ENCODE measurements at regions not wholly inside any gene's neighbourhood (a gene's known extent, or its start where the extent isn't known, plus 50 kb on each side); places are given as distances from the start of the nearest gene placed in this dataset.

GRCh38 chr17:77833769-77834168 lies 124.7 kb upstream of the TNRC6C start:
- Histone ChIP-seq H3K36me3 (ENCODE audit: control insufficient read depth in 4 of 4, insufficient read depth in 3 of 4, low read depth in 1 of 4, low read length in 3 of 4) (no peaks in the 10 kb centered on the region), H3K9ac (ENCODE audit: low read depth in 1 of 2, low read length in 2 of 2) (no peak overlapping the region), H3K4me3 (ENCODE audit: low read depth in 1 of 3, low read length in 3 of 3) (no peak overlapping the region), H3K4me1 (ENCODE audit: control insufficient read depth in 4 of 4, insufficient read depth in 4 of 4, low read length in 3 of 4) (no peaks in the 10 kb centered on the region), H3K9me3 (ENCODE audit: control insufficient read depth in 4 of 4, low read length in 3 of 4) (no peaks in the 10 kb centered on the region), H3K27ac (ENCODE audit: low read depth in 1 of 2, low read length in 2 of 2) (no peak overlapping the region), H3K27me3 (ENCODE audit: control insufficient read depth in 4 of 4, insufficient read depth in 4 of 4, low read length in 3 of 4) (peaks cover 0 to 3% (median 0%) of the 10 kb centered on the region in 4 donors)
- TF ChIP-seq NR2F2 (IDR thresholded peaks at IDR 0.05), result no peak
- no peak for TF ChIP-seq MAX (IDR thresholded peaks at IDR 0.05)
- no peak for TF ChIP-seq HNF4A (conservative IDR thresholded peaks at IDR 0.05)
- TF ChIP-seq REST (IDR thresholded peaks at IDR 0.05), result no peak
- TF ChIP-seq JUND (IDR thresholded peaks at IDR 0.05), result no peak
- TF ChIP-seq EGR1 (IDR thresholded peaks at IDR 0.05; ENCODE audit: low read depth in 2 of 2), result no peak
- TF ChIP-seq YY1 (IDR thresholded peaks at IDR 0.05), result no peak
- no peak for TF ChIP-seq RXRA (IDR thresholded peaks at IDR 0.05)
- no peak for TF ChIP-seq ZBTB33 (IDR thresholded peaks at IDR 0.05)
- no peak for TF ChIP-seq FOXA2 (IDR thresholded peaks at IDR 0.05)
- TF ChIP-seq ATF3 (IDR thresholded peaks at IDR 0.05), result no peak
- TF ChIP-seq TAF1 (conservative IDR thresholded peaks at IDR 0.05), result no peak
- no peak for TF ChIP-seq RAD21 (IDR thresholded peaks at IDR 0.05)
- no peak for TF ChIP-seq HNF4G (IDR thresholded peaks at IDR 0.05)
- no peak for TF ChIP-seq CTCF (IDR thresholded peaks at IDR 0.05; ENCODE audit: low read depth, low read length, missing input control)
- TF ChIP-seq FOXA1 (IDR thresholded peaks at IDR 0.05), result no peak
- no peak for TF ChIP-seq SP1 (IDR thresholded peaks at IDR 0.05)
- TF ChIP-seq GABPA (IDR thresholded peaks at IDR 0.05 in 1 of 2, conservative IDR thresholded peaks at IDR 0.05 in 1 of 2), result no peak
- 78% methylated on average over 5 of the region's 5 CpGs for WGBS
- no peak for DNase-seq (ENCODE audit: low spot score)

All from liver (tissue), 8 donors.